ENCODE measurements at regions not wholly inside any gene's neighbourhood (a gene's known extent, or its start where the extent isn't known, plus 50 kb on each side); places are given as distances from the start of the nearest gene placed in this dataset.

GRCh38 chr17:34110315-34110714 lies 144.8 kb upstream of the CCL2 start:
- TF ChIP-seq, protein P1, sequence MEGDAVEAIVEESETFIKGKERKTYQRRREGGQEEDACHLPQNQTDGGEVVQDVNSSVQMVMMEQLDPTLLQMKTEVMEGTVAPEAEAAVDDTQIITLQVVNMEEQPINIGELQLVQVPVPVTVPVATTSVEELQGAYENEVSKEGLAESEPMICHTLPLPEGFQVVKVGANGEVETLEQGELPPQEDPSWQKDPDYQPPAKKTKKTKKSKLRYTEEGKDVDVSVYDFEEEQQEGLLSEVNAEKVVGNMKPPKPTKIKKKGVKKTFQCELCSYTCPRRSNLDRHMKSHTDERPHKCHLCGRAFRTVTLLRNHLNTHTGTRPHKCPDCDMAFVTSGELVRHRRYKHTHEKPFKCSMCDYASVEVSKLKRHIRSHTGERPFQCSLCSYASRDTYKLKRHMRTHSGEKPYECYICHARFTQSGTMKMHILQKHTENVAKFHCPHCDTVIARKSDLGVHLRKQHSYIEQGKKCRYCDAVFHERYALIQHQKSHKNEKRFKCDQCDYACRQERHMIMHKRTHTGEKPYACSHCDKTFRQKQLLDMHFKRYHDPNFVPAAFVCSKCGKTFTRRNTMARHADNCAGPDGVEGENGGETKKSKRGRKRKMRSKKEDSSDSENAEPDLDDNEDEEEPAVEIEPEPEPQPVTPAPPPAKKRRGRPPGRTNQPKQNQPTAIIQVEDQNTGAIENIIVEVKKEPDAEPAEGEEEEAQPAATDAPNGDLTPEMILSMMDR (IDR thresholded peaks at IDR 0.05), result no peak
- no peak for TF ChIP-seq POLR2A (IDR thresholded peaks at IDR 0.05)
